HCEC 1CT (cell line): ENCODE measurements at regions not wholly inside any gene's neighbourhood (a gene's known extent, or its start where the extent isn't known, plus 50 kb on each side); places are given as distances from the start of the nearest gene placed in this dataset.

Experiments
- DNase-seq: peaks from one replicate; pipeline ENCODE4 v3.0.0-alpha.2; 2017

DNA sequence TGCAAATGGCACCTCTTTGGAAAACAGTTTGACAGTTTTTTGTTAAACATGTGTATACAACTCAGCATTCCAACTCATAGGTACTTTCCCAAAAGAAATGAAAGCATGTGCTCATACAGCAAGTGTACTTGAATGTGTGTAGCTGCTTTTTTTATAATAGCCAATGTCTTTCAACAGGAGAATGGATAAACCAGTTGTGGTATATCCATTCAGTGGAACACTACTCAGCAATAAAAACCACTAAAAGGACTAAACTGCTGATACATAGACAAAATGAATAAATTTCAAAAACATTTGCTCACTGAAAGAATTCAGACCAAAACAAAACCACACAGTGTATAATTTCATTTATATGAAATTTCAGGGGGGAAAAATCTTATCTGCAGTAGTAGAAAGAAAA lies 267.3 kb downstream of the NR2F1-AS1 start:
- DNase-seq, result no peak

DNA sequence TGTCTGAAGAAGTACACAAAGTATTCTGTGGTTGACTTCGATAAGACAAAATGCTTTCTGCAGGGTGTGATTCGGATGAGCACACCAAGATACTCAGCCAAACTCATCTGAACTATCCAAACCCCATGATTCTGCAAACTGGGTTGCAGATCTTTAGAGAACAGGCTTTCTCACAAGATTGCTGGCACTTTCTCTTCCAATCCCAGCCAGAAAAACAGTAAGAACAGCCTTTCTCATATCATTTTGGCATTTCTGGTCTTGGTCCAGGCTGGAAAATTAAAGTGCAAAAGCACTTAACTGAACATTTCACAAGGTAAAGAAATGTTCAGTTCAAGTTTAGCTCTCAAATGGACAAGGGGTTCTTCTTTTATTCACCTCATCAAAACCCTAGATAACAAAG lies 269.1 kb downstream of the NR2F1-AS1 start:
- no peak for DNase-seq

DNA sequence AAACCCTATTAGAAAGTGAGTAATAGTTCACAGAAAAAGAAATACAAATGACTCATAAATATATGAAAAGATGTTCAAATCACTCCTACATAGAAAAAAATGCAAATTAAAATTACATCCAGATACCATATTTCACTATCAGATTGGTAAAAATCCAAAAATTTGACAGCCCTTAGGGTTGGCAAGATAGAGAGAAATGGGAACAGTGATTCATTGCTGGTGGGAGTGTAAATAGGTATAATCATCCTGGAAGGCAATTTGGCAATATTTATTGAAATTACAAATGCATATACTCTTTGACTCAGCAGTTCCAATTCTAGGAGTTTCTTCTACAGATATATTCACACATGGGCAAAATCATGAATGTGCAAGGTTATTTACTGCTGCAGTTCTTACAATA lies 273.5 kb downstream of the NR2F1-AS1 start:
- DNase-seq, result peak; percentile 55

- no peak for DNase-seq
These were observed 275.0 kb downstream of the NR2F1-AS1 start for GRCh38 chr5:93305984-93306383.

GRCh38 chr5:93304456-93305250 lies 276.4 kb downstream of the NR2F1-AS1 start:
- no peak for DNase-seq

DNA sequence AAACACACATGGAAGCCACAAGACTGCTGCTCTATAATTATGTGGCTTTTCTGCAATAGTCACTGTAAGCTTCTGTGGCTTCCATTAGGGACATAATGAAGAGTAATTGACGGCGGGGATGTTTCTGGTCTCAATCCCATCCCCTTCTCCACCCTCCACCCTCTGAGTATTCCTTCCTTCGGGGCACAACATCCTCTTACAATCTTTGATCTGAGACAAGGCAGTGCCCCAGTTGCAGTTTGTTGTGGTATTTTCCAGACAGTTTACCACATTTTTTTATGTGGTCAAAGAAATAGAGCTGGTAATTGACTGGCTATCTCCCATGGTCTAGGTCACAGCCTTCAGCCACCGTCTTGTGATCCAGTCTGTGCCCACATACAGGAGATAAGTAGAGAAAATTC lies 277.7 kb downstream of the NR2F1-AS1 start:
- DNase-seq, result no peak

DNA sequence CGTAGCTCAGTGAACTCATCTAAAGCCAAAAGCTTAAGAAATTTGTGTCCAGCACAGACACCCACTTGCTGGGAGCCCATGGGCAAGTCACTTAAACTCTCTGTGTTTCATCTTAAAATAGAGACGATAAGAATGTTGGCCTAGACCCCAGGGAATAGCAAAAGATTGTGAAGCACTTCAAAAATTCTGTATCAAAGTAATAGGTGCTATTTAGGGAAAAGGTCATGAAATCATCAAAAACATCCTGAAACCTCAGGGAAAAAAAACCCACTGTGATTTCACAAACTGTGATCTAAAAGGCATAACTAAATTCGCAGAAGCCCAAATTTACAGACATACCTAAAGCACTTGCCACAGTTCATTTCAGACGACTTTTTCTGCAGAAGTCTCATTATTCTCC lies 278.3 kb downstream of the NR2F1-AS1 start:
- DNase-seq, result no peak

DNA sequence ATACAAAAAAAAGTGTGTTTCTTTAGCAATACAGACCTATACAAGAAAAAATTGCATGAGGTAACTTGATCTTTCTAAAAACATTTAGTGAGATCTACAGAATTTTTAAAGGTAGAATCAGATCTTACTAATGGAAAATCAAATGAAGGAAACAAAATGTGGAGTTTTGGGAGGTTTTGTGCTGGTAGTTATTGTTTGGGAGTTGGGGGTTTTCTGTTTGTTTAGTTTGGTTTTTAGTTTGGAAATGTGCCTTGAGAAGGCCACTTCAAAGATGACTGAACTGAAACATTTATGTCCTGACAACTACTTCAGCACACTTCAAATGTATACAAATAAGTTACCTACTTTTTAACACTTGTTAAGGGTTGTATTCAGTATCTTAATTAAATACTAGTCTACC lies 280.1 kb downstream of the NR2F1-AS1 start:
- no peak for DNase-seq

DNA sequence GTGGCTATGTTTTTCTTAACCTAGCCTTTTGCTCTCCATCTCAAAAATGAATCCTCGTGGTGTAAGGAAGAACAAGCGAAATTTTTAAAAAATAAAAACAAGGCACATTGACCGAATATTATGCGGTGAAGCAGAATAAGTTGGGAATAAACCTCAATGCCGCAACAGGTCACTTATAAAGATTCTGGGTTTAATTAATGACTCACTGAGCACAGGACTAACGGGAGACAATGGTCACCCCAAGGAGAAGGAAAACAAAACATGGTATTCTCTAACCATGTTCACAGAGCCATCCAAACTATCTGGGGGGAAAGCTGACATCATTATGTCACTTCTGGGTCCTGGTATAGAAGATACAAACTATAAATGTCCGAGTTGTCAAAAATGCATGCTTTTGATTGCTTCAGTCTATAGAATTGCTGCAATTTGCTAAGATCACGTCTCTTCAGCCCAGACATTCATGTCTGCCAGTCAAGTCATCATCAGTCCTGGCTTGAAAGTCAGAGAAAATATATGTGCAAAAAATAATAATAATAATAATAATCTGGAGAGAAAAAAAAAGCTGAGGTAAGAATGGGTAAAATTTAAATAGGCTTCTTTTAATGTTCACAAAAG lies 280.6 kb downstream of the NR2F1-AS1 start:
- DNase-seq, result no peak

DNA sequence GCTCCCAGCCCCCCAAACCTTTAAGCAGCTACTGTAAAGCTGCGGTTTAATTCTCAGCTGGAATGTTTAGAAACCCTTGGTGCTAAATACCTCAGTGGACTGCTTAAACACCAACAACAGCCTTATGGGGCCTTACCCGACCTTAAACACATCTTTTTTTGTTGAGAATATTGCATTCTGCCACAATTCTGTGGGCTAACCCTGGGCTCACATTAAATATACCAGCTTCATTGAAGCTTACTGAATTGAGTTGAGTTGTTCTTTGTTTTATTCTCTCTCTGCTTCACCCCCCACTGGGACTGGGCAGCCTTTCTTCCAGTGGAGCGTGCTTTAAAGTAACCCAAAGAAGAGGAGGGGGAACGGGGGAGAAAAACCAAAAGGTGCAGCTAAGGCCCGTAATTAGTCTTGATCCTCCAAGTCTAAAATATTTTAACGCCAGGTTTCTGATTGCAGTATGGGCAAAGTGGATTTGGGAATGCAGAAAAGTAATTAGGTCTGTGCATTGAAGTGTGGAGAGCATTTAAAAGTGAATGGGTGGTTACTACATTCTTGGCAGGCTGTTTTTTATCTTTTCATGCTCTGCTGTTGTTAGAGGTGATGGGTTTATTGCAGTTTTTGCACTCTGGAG lies 281.2 kb downstream of the NR2F1-AS1 start:
- no peak for DNase-seq

GRCh38 chr5:93297116-93297515 lies 283.9 kb downstream of the NR2F1-AS1 start:
- DNase-seq, result no peak

DNA sequence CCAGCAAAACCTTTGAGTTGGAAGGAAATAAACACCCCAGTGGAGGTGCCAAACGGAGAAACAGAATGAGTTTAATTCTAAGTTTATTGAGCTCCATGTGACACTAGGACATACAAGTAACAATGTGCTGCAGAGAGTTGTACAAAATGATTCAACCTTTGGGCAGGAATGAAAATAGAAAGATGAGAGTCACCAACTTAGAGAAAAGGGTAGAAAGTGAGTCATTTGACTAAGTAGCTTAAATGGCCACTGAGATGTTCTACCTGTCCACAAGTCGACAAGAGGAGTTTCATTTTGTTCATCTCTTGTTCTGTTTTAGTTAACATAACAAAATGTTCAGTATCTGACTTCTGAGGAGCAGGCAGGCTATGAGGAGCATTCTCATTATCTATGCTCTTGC lies 284.7 kb downstream of the NR2F1-AS1 start:
- no peak for DNase-seq

DNA sequence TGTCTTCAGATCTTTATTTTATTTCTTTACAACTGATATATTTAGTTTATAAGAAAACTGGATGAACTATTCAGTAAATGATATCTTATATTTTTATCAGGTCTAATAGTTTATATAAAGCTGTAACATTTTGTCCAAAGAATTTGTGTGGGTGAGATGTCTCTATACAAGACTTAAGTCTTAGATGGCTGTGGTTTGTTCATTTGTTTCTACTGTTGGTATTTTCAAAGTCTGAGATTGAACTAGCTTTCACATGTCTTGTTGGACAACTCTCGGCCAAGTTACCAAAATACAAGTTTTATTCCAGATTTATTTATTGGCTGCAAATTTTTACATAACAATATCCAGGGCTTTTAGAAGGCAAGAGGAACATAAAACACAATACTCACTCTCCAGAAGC lies 286.0 kb downstream of the NR2F1-AS1 start:
- no peak for DNase-seq

DNA sequence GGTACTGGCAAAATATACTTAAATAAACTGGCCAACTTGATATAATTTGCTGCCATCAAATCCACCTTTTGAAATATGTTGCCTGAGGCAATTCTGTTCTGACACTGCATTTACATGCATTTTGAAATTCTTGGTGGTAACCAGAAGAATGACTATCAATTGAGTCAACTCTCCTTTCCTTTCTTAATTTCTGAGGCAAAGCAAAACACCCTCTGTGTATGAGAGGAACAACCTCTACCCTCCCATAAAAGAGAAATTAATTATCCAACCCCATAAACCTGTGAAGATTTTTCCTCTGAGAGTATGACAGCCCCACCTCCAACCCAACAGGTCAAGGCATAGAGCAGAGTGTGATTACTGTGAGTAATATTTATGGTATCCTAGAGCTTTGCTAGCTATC lies 286.8 kb downstream of the NR2F1-AS1 start:
- peak; percentile 56 for DNase-seq

DNA sequence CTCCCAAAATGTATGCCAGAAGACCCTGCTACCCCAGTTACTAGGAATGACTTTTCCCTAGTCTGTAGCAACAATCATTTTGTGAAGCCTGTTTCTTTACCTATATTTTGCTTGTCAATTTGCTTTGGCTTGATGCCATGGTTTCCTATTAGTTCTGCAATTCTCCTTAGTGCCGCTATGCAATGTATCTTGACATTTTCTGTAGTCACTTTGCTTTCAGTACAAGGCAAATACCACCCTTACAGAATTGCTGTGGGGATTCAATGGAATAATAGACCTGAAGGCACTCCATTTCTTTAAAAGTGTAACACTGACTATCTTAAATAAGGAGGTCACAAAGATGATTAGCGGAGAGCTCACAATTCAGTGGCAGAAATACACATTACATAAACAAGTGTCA lies 291.1 kb downstream of the NR2F1-AS1 start:
- no peak for DNase-seq

GRCh38 chr5:93285461-93285860 lies 295.6 kb downstream of the NR2F1-AS1 start:
- DNase-seq, result no peak

GRCh38 chr5:93281980-93282772 lies 298.8 kb downstream of the NR2F1-AS1 start:
- DNase-seq, result no peak

DNA sequence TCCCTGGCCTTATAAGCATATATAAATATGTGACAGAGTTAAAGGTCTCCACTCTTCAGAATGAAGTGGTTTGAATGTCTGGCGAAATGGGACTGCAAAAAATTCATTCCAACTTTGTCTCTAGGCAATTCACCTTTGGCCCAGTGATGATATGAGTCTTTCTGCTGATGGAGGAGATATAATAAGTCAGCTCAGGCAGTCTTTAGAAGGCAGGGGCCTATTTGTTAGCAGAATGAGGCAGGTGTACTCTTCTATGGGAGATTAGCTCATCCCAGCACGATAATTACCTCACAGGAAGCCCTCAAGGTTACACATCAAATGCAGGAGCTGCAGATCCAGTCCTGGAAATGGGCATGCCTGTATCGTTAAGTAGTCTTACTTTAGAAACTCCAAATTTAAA lies 300.5 kb downstream of the NR2F1-AS1 start:
- DNase-seq, result no peak

GRCh38 chr5:93279296-93279963 lies 301.6 kb downstream of the NR2F1-AS1 start:
- DNase-seq, result peak; percentile 70

DNA sequence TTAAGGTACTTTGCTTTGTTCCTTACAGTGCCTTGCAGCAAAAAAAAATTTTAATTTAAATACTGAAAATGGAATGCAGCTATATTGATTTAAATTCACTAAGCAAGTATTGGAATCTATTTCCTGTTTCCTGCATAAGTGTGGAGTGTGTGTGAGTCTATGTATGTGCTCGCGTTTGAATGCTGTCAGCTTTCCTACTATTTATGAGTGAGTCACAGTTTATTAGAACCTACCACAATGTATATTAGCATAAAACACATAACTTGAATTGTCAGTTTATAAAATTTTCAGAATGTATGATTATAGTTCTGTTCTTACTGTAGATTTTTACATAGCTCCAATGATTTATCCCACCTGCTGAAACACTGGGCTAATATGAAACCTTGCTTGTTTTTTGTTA lies 302.1 kb downstream of the NR2F1-AS1 start:
- peak; percentile 26 for DNase-seq

DNA sequence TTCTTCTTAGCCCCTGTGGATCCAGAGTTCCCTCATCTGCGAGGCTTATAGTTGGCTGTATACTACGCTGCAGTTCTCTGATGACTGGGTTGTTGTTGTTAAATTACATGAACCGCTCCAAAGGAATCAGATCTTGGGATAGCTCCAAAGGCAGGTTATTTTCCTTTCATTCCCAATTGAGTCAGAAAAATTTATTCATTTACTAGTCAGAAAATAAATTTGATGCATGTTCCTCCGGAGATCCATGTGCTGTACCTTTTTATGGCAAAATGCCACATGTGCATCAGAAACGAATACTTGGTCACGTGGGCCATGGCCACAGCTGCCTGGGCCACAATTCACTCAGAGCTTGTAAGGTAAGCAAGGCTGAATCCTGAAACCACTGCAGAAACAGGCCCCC lies 304.0 kb downstream of the NR2F1-AS1 start:
- DNase-seq, result no peak

GRCh38 chr5:93275376-93275775 lies 305.6 kb downstream of the NR2F1-AS1 start:
- no peak for DNase-seq

DNA sequence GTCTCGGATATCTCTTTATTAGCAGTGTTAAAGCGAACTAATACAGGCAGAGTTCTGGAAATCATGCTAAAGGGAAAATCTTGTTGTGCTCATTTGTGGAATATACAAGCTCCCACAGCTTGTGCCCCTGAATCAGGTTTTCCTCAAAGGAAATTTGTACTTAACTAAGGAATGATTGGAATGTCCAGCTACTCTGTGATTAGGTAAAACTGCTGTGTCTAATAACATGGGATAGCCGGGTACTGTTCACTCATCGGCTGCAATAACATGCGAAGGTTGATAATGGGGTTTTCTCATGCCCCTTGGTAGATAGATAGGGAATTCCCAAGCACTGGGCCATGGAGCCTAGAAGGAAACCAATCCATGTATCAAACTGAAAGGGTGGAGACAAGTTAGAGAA lies 306.7 kb downstream of the NR2F1-AS1 start:
- peak; percentile 71 for DNase-seq
